ENCODE measurements at regions not wholly inside any gene's neighbourhood (a gene's known extent, or its start where the extent isn't known, plus 50 kb on each side); places are given as distances from the start of the nearest gene placed in this dataset.
"Not testable (repeated sequence)": the region's sequence is repeated elsewhere in the genome, so short reads cannot be mapped to it uniquely, and the experiment has no call there.

DNA sequence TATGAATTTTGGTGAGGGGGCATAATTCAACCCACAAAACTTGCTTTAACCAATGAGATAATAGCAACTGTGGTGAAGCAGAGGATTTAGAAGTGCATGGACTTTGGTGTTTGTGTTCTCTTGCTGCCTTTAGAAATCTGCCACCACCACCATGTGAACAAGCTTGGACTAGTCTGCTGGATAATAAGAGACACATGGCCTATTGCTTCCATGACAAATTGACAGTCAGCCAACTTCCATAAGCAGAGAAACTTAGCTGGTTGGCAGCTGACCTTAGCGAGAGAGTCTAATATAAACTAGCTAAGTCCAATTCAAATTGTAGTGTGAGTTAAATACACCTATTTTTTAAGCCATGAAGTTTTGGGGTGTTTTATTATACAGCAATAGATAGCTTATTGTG, 482.1 kb upstream of the ANO5 start:
- intact Hi-C loops (cut with DNase I): no loop called here
- DNase-seq: no peak

DNA sequence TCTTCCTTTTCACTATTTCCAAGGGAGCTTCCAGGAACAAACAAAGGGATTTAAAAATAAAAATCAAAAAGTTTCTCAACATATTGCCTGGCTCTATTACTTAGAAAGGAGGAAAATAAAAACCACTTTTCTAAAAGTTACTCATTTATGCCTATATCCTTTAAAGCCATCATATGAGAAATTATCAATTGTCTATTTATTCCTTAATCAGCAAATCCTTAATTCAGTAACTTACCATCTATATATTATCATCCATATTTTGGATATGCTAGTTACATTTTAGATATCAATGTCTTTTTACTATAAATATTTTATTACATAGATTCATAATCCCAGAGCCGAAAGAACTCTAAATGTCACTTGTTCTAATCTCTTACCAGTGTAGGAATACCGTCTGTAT, 481.5 kb upstream of the ANO5 start:
- no peak for DNase-seq
- intact Hi-C loops (cut with DNase I): no loop called here

DNA sequence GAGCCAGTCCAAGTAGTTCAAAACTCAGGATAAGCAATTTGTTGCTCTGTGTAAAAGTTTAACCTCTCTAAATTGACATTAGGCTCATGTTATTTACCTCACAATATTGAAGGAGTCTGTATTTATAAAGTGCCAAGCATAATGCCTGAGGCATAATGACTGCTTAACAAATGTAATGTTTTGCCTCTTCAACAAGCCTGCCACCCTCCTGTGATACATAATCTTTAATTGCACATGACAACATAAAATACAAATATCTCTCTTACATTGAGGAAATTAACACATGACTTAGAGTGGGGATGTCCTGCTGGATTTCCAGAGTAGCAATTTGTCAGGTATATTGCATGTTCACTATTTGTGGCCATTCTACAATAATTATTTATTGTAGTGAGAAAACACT, 469.2 kb upstream of the ANO5 start:
- intact Hi-C loops (cut with DNase I): no loop called here
- no peak for DNase-seq

DNA sequence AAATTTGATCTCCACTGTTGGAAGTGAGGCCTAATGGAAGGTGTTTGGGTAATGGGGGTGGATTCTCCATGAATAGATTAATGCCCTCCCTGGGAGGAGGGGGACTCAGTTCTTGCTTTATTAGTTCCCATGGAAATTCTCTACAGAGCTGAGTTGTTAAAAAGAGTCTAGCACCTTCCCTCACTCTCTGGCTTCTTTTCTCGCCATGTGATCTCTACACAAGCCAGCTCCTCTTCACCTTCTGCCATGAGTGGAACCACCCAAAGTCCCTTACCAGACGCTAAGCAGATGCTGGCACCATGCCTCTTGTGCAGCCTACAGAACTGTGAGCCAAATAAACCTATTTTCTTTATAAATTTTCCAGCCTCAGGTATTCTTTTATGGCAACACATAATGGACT, 465.8 kb upstream of the ANO5 start:
- DNase-seq: no peak
- intact Hi-C loops (cut with DNase I): no loop called here

DNA sequence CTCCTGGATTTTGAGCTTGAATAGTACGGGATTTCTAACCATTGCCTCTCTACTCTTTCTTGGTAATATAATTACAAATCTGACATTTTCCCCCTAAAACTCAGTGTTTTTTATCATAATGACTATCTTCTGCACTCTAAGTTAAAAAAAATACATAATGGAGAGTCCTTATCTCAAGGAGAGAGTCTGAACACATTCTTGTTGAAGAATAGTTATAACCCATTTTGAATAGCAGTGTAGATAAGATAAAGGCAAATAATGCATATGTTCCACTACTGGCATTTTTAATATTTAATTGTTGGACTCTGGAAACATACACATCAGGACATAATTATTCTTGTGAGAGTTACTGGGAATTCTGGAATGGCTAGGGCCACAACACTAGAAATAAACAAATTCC, 456.5 kb upstream of the ANO5 start:
- DNase-seq: no peak
- intact Hi-C loops (cut with DNase I): no loop called here

DNA sequence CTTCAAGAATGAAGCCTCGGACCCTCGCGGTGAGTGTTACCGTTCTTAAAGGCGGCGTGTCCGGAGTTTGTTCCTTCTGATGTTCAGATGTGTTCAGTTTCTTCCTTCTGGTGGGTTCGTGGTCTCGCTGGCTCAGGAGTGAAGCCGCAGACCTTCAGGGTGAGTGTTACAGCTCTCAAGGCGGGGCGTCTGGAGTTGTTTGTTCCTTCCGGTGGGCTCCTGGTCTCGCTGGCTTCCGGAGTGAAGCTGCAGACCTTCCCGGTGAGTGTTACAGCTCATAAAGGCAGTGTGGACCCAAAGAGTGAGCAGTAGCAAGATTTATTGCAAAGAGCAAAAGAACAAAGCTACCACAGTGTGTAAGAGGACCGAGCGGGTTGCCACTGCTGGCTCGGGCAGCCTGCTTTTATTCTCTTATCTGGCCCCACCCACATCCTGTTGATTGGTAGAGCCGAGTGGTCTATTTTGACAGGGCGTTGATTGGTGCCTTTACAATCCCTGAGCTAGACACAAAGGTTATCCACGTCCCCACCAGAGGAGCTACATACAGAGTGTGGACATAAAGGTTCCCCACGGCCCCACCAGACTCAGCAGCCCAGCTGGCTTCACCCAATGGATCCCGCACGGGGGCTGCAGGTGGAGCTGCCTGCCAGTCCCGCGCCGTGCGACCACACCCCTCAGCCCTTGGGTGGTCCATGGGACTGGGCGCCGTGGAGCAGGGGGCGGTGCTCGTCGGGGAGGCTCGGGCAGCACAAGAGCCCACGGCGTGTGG, 440.2 kb upstream of the ANO5 start:
- intact Hi-C loops (cut with DNase I): not testable (repeated sequence)
- peak in 1 of 10 donors; percentile 63 for DNase-seq

DNA sequence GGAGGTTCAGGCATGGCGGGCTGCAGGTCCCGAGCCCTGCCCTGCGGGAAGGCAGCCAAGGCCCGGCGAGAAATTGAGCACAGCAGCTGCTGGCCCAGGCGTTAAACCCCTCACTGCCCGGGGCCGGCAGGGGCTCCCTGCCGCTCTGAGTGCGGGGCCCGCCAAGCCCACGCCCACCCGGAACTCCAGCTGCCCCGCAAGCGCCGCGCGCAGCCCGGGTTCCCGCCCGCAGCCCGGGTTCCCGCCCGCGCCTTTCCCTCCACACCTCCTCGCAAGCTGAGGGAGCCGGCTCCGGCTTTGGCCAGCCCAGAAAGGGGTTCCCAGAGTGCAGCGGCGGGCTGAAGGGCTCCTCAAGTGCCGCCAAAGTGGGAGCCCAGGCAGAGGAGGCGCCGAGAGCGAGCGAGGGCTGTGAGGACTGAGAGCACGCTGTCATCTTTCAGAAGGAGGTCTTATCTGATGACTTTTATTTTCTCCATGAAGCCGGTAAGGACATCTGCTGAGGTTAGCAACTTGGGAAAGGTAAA, 439.6 kb upstream of the ANO5 start:
- intact Hi-C loops (cut with DNase I): not testable (repeated sequence)
- peak in 2 of 10 donors; percentile 62 to 63 for DNase-seq

DNA sequence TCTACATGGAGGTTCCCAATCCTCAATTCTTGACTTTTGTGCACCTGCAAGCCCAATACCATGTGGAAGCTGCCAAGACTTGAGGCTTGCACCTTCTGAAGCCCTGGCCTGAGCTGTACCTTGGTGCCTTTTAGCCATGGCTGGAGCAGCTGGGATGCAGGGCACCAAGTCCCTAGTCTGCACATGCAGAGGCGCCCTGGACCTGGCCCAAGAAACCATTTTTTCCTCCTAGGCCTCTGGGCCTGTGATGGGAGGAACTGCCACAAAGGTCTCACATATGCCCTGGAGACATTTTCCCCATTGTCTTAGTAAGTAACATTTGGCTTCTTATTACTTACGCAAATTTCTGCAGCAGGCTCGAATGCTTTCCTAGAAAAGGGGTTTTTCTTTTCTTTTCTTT, 431.9 kb upstream of the ANO5 start:
- intact Hi-C loops (cut with DNase I): no loop called here
- no peak for DNase-seq

DNA sequence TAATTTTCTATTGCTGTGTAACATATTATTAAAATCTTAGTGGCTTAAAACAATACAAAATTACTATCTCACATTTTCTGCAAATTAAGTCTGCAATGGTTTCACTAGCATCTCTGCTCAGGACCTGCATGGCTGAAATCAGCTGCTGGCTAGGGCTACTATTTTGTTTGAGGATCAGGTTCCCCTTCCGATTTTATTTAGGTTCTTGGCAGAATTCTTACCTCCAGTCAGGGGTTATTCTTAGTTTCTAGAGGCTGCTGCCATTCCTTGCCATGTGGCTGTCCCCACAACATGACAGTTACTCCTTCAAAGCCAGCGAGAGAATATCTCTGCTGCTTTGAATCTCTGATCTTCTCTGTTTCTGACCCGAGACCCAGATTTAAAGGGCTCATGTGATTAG, 424.5 kb upstream of the ANO5 start:
- intact Hi-C loops (cut with DNase I): no loop called here
- no peak for DNase-seq

DNA sequence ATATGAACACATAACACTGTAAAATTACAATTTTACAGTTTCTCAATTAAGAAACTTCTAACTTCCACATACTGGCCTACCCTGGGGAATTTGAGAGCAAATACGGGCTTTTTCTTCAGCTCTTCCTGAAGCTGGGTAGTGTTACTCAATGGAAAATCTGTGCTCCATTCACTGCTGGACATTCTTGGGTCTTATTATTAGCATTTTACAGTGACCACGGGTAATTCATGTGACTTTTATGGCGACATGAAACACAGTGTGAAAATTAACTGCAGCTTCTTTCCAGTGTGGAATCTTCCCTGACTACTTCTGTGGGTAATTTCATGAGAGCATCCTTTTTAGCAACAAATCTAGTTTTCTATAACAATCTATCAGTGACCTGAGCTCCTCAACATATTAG, 423.7 kb upstream of the ANO5 start:
- DNase-seq: no peak
- intact Hi-C loops (cut with DNase I): no loop called here

DNA sequence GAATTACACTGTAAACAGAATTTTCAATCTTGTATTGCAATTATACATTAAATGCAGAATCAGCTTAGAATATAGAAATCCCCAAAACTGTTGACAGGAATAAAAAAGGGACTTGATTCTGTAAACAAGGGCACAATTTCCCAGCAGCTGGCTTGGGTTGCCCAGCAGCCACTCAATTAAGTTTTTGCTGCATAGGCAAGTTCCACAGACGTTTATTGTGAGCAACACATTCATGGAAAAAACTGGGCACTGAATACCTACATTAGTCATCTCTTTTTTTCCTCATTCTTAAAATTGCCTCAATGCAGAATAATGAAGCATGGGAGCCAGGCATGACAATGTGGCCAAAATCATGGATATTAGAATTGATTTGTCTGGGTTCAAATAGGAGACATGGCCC, 421.8 kb upstream of the ANO5 start:
- peak in 6 of 10 donors; percentile 26 to 89 (median 60) for DNase-seq
- intact Hi-C loops (cut with DNase I): no loop called here

DNA sequence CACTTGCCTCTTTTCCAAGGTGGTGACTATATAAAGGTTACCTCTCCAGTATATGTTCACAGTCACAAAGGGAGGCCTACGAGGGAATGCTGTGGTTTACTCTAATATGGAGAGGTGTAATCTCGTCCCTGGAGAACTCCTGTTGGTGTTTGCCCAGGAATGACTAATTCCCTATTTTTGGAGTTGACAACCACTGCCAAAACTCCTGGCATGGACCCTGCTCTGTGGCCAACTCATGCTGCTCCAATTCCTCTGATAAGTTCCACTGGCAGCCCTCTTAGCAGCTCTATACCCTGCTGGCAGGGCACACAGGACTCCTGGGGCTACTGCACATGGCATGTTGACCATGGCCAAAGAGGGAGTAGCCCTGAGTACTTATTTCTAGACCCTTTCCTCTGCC, 418.7 kb upstream of the ANO5 start:
- DNase-seq: peak in 6 of 10 donors; percentile 10 to 89 (median 60)
- intact Hi-C loops (cut with DNase I): no loop called here

DNA sequence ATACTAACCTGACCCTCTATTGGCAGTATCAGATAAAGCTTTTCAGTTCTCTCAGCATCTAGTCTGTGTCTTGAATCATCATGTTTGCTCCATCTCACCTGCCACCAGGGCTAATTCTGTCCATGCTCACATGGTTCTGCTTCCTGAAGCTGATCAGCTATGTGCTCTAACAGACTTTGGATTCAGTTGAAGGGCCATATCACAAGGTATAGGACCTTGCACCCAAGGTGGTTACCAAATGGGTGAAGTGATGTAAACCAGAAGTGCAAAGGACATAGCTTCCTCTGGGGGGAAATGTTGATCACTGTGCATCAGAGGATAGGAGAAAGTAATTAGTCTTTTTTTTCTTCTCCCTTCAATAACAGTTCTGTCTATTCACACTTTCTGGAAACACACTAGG, 417.0 kb upstream of the ANO5 start:
- intact Hi-C loops (cut with DNase I): no loop called here

DNA sequence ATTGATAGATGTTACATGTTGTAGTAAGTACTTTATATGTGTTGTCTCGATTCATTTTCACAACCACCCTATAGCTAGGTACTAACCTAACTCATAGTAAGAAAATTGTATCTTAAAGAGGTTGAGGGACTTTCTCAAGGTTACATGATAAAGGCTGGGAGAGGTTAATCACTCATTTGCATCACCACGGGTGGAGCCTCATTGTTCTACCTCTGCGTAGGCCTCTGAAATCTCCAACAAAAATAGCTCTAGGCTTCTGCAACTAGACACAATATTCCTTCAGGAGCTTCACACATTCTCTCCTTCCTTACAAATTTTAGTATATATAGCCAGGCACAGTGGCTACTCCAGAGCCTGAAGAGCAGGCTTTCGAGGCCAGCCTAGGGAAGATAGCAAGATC, 408.9 kb upstream of the ANO5 start:
- no peak for DNase-seq
- intact Hi-C loops (cut with DNase I): no loop called here

More for the DNA sequence above, 417.0 kb upstream of the ANO5 start:
- DNase-seq: no peak

DNA sequence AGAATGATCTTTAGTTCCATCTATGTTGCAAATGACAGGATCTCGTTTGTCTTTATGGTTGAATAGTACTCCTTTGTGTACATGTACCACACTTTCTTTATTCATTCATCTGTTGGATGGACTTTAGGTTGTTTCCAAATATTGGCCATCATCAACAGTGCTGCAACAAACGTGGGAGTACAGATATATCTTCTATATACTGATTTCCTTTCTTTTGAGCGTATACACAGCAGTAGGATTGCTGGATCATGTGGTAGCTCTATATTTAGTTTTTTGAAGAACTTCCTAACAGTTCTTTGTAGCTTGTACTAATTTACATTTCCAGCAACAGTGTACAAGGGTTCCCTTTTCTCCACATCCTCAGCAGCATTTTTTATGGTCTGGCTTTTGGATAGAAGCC, 407.5 kb upstream of the ANO5 start:
- intact Hi-C loops (cut with DNase I): no loop called here
- DNase-seq: no peak

DNA sequence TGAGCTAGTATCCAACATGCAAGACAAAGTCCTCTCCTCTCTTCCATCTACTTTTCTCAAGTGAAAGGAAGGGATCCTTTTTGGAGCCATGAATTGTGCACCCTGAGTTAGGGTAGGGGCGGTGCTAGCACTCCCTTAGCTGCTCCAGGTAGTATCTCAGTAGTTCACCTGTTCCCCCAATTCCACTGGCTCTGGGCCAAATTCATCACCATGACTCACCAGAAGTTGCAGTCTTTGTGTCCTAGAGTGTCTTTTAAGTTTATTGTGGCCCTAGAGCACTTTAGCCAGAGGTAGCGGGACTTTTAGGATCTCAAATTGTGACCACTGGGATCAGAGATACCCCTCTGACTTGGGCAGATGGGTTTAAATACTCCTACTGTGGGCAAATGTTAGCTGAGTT, 398.6 kb upstream of the ANO5 start:
- intact Hi-C loops (cut with DNase I): no loop called here
- DNase-seq: no peak

DNA sequence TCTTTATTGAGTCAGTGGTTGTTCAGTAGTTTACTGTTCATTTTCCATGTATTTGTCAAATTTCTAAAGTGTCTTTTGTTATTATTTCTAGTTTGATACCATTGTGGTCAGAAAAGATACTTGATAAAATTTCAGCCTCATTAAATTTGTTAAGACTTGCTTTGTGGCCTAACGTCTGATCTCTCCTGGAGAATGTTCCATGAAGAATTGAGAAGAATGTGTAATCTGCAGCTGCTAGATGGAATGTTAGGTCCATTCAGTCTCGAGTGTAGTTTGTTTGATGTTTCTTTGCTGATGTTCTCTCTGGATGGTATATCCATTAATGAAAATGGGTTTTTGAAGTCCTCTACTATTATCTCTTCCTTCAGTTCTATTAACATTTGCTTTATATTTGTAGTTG, 394.7 kb upstream of the ANO5 start:
- DNase-seq: no peak
- intact Hi-C loops (cut with DNase I): no loop called here

DNA sequence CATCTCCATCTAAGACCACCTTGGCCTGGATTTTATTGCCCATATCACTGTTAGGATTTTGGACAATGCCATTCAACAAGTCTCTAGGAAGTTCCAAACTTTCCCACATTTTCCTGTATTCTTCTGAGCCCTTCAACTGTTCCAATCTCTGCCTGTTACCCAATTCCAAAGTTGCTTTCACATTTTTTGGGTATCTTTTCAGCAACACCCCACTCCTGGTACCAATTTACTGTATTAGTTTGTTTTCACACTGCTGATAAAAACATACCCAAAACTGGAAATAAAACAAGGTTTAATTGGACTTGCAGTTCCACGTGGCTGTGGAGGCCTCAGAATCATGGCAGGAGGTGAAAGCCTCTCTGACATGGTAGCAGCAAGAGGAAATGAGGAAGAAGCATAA, 388.4 kb upstream of the ANO5 start:
- intact Hi-C loops (cut with DNase I); DNase-seq: not testable (repeated sequence)

DNA sequence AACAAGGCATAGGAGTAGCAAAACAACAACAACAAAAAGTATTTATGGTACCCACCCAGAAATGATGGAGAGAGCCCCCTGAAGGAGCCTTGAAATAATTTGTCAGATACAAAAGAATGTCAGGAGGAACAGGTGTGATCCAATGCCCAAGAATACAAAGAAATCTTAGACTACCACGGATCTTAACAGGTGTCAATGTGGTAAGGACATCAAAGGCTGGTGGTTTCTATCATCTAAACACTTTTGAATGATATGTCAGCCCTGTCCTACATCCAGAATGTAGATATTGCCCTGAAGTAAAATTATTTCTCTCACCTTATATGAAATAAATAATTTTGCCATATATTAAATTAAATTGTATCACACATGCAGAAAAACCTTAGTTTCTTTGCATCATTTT, 386.4 kb upstream of the ANO5 start:
- DNase-seq: no peak
- intact Hi-C loops (cut with DNase I): no loop called here

DNA sequence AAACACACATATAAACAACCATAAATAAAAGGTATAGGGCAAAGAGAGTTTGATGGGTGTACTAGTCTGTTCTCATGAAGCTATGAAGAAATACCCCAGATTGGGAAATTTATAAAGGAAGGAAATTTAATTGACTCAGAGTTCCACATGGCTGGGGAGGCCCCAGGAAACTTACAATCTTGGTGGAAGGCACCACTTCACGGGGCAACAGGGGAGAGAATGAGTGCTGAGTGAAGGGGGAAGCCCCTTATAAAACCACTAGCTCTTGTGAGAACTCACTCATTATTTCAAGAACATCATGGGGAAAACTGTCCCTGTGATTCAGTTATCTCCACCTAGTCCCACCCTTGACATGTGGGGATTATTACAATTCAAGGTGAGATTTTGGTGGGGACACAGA, 385.9 kb upstream of the ANO5 start:
- intact Hi-C loops (cut with DNase I): no loop called here
- DNase-seq: no peak

DNA sequence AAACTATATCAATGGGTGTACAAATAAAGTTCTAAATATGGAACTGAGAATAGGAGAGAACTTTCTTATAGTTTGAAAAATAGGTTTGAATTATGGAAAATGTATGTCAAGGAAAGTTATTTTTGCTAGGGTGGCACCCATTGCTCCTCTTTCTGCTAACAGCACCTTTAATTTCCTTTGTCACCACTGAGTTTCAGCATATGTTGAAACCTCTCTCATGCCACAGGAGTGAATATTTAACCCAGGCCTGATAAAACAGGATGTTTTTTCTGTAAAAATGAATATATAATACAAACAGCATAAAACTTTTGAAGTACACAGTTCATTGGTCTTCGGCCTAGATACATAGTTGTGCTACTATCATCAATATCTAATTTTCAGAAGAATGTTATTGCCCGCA, 385.5 kb upstream of the ANO5 start:
- intact Hi-C loops (cut with DNase I): no loop called here
- DNase-seq: no peak

DNA sequence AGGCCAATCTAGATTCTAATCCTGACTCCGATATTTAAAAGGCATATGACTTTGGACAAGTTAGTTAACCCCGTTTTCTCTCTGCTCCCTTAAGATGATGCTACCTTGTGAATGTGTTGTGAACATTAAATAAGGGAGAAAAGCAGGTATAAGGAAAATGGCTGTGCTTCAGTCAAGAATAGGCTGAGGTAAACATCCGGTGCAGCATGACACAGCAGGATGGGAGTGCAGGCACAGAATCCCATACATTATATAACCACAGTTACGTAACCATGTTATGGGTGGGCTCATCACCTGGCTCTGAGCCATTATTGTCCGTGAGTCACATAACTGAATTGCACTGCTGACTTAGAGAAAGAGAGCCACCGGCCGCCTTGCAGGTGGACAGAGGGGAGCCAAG, 382.2 kb upstream of the ANO5 start:
- intact Hi-C loops (cut with DNase I): no loop called here
- DNase-seq: no peak

DNA sequence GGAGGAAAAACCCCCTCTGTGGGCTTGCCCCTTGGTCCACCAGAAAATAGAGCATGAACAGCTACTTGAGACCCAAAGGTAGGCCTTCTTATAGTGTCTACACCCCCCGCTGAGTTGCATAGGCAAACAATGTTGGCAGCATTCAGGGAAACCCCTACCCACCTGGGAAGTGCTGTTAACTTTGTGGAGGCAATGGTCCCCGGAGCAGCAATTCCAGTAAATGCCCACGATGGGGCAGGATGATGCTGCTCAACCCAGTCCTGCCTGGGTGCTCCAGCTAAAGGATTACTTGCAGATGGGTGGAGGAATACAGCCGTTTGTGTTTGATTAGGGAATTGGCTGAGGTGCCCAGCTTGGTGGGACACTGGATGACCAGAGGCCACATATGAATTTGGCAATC, 381.3 kb upstream of the ANO5 start:
- intact Hi-C loops (cut with DNase I): no loop called here
- DNase-seq: no peak
